NCI-H2227 treated with DMSO at 0.1 percent for 48 hours (cell line): ENCODE measurements at regions not wholly inside any gene's neighbourhood (a gene's known extent, or its start where the extent isn't known, plus 50 kb on each side); places are given as distances from the start of the nearest gene placed in this dataset.

Experiments used
- DNase-seq: peaks from one replicate; lab custom pipeline; 2025; lab: John Stamatoyannopoulos, UW

DNA sequence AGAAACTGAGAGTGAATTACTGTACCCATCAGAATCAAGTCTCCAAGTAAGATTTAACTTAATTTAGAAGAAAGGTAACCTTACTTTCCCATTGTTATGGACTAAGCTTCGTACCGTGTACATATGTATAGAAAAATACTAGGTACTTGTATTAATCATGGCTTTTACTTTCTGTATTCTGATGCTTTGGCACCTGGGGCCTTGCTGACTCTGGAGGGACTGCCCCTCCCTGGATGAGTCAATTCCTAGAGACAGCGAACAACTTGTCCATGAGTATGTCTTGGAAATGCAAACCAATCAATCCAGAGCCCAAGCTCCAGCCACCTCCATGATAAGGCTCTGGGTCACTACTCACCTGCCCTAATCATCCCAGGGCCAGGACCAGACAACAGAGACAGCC is 50.0 kb upstream of the DGKG start:
- DNase-seq = no peak
